Fibroblast of lung (primary cell): ENCODE measurements at regions not wholly inside any gene's neighbourhood (a gene's known extent, or its start where the extent isn't known, plus 50 kb on each side); places are given as distances from the start of the nearest gene placed in this dataset.

Source experiments
- DNase-seq, 2 donors: peaks; one replicate each; pipeline versions ENCODE4 v3.0.0 to v3.0.0-alpha.2; 2010; ENCODE audit warnings: low read depth in 2 of 2
- H2AFZ ChIP-seq: 2 replicates; pipeline ENCODE4 v1.5.1; 2012; ENCODE audit warnings: low read length, control low read depth, inconsistent platforms
- H3K27ac ChIP-seq: 2 replicates; pipeline ENCODE4 v1.5.1; 2011; ENCODE audit warnings: low read length, control low read depth; ENCODE audit not compliant: insufficient read depth
- H3K27me3 ChIP-seq: 2 replicates; pipeline ENCODE4 v1.5.1; 2011; ENCODE audit warnings: mild to moderate bottlenecking, low read length; ENCODE audit not compliant: control insufficient read depth, insufficient read depth
- H3K36me3 ChIP-seq: 2 replicates; pipeline ENCODE4 v1.5.1; 2011; ENCODE audit warnings: low read length; ENCODE audit not compliant: control insufficient read depth, insufficient read depth
- H3K4me1 ChIP-seq: 2 replicates; pipeline ENCODE4 v1.5.1; 2011; ENCODE audit warnings: low read length; ENCODE audit not compliant: control insufficient read depth, insufficient read depth; ENCODE audit errors: extremely low read depth
- H3K4me2 ChIP-seq: 2 replicates; pipeline ENCODE4 v1.5.1; 2011; ENCODE audit warnings: low read length, control low read depth; ENCODE audit not compliant: insufficient read depth; ENCODE audit errors: extremely low read depth
- H3K4me3 ChIP-seq, 4 experiments: fragments of 200-600 bp in 1 of 4; sonication (generic) in 1 of 4; replicated peaks in 1 of 4; 2 replicates each; pipeline ENCODE4 v1.5.1; 2011 to 2016; ENCODE audit warnings: low read length in 4 of 4, low read depth in 3 of 4, mild to moderate bottlenecking in 3 of 4, control low read depth in 2 of 4, inconsistent platforms in 1 of 4, mixed read lengths in 1 of 4; ENCODE audit not compliant: insufficient read depth in 1 of 4; ENCODE audit errors: control extremely low read depth in 1 of 4
- H3K79me2 ChIP-seq: 2 replicates; pipeline ENCODE4 v1.5.1; 2012; ENCODE audit warnings: mild to moderate bottlenecking, low read length, inconsistent platforms; ENCODE audit not compliant: control insufficient read depth, insufficient read depth
- H3K9ac ChIP-seq: 2 replicates; pipeline ENCODE4 v1.5.1; 2011; ENCODE audit warnings: mild to moderate bottlenecking, low read length, control low read depth; ENCODE audit not compliant: insufficient read depth
- H3K9me3 ChIP-seq: 2 replicates; pipeline ENCODE4 v1.5.1; 2012; ENCODE audit warnings: low read depth, low read length; ENCODE audit not compliant: control insufficient read depth, insufficient read depth
- H4K20me1 ChIP-seq: 2 replicates; pipeline ENCODE4 v1.5.1; 2011; ENCODE audit warnings: low read length; ENCODE audit not compliant: control insufficient read depth, insufficient read depth; ENCODE audit errors: extremely low read depth
- EZH2 ChIP-seq: IDR thresholded peaks from 2 replicates; pipeline ENCODE4 v1.5.1; 2012; ENCODE audit warnings: low read length, control low read depth, mild to moderate bottlenecking; ENCODE audit errors: missing control alignments
- TF ChIP-seq, protein P1 (sequence below), 2 donors: IDR thresholded peaks in 1 of 2; conservative IDR thresholded peaks in 1 of 2; 1 replicate in 1 of 2; 2 replicates in 1 of 2; pipeline ENCODE4 v1.5.1; 2011 to 2012; ENCODE audit warnings: low read length in 2 of 2, control low read depth in 1 of 2, inconsistent platforms in 1 of 2, low read depth in 1 of 2, mild to moderate bottlenecking in 1 of 2

DNA sequence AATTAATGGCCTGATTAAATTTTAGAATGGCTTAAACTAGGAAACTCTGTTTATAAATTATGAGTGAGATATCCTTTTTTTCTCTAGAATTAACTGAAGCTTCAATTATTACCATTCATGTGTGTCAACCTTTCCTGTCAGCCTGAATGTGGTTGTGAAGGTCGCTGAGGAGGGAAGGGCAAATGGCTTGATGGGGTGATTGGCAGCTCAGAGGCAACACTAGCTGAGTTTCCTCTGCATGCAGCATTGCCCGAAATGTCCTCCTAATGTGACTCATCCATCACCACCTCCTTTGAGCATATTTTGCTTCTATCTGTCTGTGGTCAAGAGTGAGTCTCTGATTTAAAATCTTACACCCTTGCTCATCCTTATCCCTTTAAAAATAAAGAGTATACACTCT is 281.9 kb downstream of the TENT4A start:
- H3K4me2 ChIP-seq: no peak overlapping the region
- no peak for DNase-seq
- H3K9me3 ChIP-seq: no peaks in the 10 kb centered on the region
- no peak overlapping the region for H2AFZ ChIP-seq
- H3K4me1 ChIP-seq: no peaks in the 10 kb centered on the region
- no peak overlapping the region for H3K9ac ChIP-seq
- H3K79me2 ChIP-seq: no peaks in the 10 kb centered on the region
- H3K27ac ChIP-seq: no peak overlapping the region
- no peaks in the 10 kb centered on the region for H3K36me3 ChIP-seq
- TF ChIP-seq, protein P1, sequence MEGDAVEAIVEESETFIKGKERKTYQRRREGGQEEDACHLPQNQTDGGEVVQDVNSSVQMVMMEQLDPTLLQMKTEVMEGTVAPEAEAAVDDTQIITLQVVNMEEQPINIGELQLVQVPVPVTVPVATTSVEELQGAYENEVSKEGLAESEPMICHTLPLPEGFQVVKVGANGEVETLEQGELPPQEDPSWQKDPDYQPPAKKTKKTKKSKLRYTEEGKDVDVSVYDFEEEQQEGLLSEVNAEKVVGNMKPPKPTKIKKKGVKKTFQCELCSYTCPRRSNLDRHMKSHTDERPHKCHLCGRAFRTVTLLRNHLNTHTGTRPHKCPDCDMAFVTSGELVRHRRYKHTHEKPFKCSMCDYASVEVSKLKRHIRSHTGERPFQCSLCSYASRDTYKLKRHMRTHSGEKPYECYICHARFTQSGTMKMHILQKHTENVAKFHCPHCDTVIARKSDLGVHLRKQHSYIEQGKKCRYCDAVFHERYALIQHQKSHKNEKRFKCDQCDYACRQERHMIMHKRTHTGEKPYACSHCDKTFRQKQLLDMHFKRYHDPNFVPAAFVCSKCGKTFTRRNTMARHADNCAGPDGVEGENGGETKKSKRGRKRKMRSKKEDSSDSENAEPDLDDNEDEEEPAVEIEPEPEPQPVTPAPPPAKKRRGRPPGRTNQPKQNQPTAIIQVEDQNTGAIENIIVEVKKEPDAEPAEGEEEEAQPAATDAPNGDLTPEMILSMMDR (conservative IDR thresholded peaks at IDR 0.05 in 1 of 2, IDR thresholded peaks at IDR 0.05 in 1 of 2; ENCODE audit: low read depth in 1 of 2, low read length in 2 of 2): no peak
- H3K27me3 ChIP-seq: no peaks in the 10 kb centered on the region
- no peak overlapping the region for H3K4me3 ChIP-seq
- no peaks in the 10 kb centered on the region for H4K20me1 ChIP-seq

DNA sequence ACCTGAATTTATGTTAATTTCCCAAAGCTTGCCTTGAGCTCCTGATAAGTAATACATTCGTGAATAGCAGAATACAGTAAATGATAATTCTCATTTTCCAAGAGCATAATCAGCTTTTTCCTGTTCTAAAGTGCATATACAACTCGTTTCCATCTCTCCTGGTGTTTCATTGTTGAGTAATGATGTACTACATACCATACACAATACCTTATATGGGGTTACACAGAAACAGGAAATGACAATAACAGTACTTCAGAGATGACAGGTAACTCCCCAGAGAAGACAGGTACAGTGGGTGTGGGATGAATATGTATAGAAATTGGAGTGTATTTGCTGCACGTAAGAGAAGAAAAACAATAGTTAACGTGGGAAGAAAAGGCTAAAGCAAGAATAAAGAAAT is 287.1 kb downstream of the TENT4A start:
- H3K4me1 ChIP-seq: no peaks in the 10 kb centered on the region
- no peak overlapping the region for H3K9ac ChIP-seq
- no peaks in the 10 kb centered on the region for H3K27me3 ChIP-seq
- no peaks in the 10 kb centered on the region for H3K9me3 ChIP-seq
- no peak for TF ChIP-seq EZH2
- TF ChIP-seq, protein P1 (conservative IDR thresholded peaks at IDR 0.05 in 1 of 2, IDR thresholded peaks at IDR 0.05 in 1 of 2; ENCODE audit: low read depth in 1 of 2, low read length in 2 of 2): no peak
- no peak overlapping the region for H2AFZ ChIP-seq
- H3K79me2 ChIP-seq: no peaks in the 10 kb centered on the region
- H3K4me2 ChIP-seq: no peak overlapping the region
- DNase-seq: no peak
- no peaks in the 10 kb centered on the region for H3K36me3 ChIP-seq
- H3K27ac ChIP-seq: no peak overlapping the region
- H4K20me1 ChIP-seq: no peaks in the 10 kb centered on the region
- no peak overlapping the region for H3K4me3 ChIP-seq

- Histone ChIP-seq H3K4me2 (no peak overlapping the region), H2AFZ (no peak overlapping the region), H3K79me2 (no peaks in the 10 kb centered on the region), H4K20me1 (no peaks in the 10 kb centered on the region), H3K9ac (no peak overlapping the region), H3K9me3 (no peaks in the 10 kb centered on the region), H3K27me3 (no peaks in the 10 kb centered on the region), H3K4me3 (no peak overlapping the region), H3K27ac (no peak overlapping the region), H3K36me3 (no peaks in the 10 kb centered on the region), H3K4me1 (no peaks in the 10 kb centered on the region)
- TF ChIP-seq, protein P1 (conservative IDR thresholded peaks at IDR 0.05 in 1 of 2, IDR thresholded peaks at IDR 0.05 in 1 of 2; ENCODE audit: low read depth in 1 of 2, low read length in 2 of 2): no peak
- TF ChIP-seq EZH2: no peak
- no peak for DNase-seq
Observed at GRCh38 chr5:7010591-7010990, 297.4 kb downstream of the TENT4A start.
